Vagina (tissue), 2 donors: ENCODE measurements at regions not wholly inside any gene's neighbourhood (a gene's known extent, or its start where the extent isn't known, plus 50 kb on each side); places are given as distances from the start of the nearest gene placed in this dataset.

ENCODE experiments used
- DNase-seq, 2 donors: peaks; one replicate each; pipeline ENCODE4 v3.0.0-alpha.2; 2017; ENCODE audit errors: extremely low spot score in 2 of 2
- H3K27ac ChIP-seq: fragments of 200-600 bp; sonication (generic); one replicate; pipeline ENCODE4 v1.5.1; 2019
- H3K27me3 ChIP-seq: fragments of 200-600 bp; sonication (generic); one replicate; pipeline ENCODE4 v1.5.1; 2019
- H3K36me3 ChIP-seq, 2 donors: fragments of 200-600 bp; sonication (generic); one replicate each; pipeline ENCODE4 v1.5.1; 2017 to 2019
- H3K4me1 ChIP-seq: fragments of 200-600 bp; sonication (generic); one replicate; pipeline ENCODE4 v1.5.1; 2019
- H3K4me3 ChIP-seq, 2 donors: fragments of 200-600 bp; sonication (generic); 1 replicate in 1 of 2; 2 replicates in 1 of 2; pipeline ENCODE4 v1.5.1; 2016 to 2019
- H3K9me3 ChIP-seq: fragments of 200-600 bp; sonication (generic); one replicate; pipeline ENCODE4 v1.5.1; 2019
- CTCF ChIP-seq, 3 experiments: fragments of 450-650 bp in 2 of 3; fragments of 200-600 bp in 1 of 3; sonication (generic) in 1 of 3; IDR thresholded peaks; one replicate each; pipeline ENCODE4 v1.5.1; 2017 to 2019; ENCODE audit warnings: antibody characterized with exemption in 3 of 3, mild to moderate bottlenecking in 2 of 3, moderate library complexity in 2 of 3
- POLR2A ChIP-seq, 2 donors: fragments of 450-650 bp; IDR thresholded peaks; one replicate each; pipeline ENCODE4 v1.6.1; 2017; ENCODE audit warnings: antibody characterized with exemption in 2 of 2, mild to moderate bottlenecking in 2 of 2, moderate library complexity in 2 of 2
- POLR2AphosphoS5 ChIP-seq, 2 donors: sonication (generic); formaldehyde crosslinking; IDR thresholded peaks; one replicate each; pipeline ENCODE4 v1.9.0; 2017; ENCODE audit warnings: antibody characterized with exemption in 2 of 2, mild to moderate bottlenecking in 2 of 2, low read depth in 1 of 2; ENCODE audit not compliant: insufficient read depth in 1 of 2
- intact Hi-C: fragments of 100-400 bp; cut with DNase I; formaldehyde crosslinking; loops from one replicate; pipeline ENCODE4 v1.15.1; 2023

- intact Hi-C loops = no loop called here
- TF ChIP-seq CTCF (IDR thresholded peaks at IDR 0.05) (no peak), POLR2AphosphoS5 (IDR thresholded peaks at IDR 0.05; ENCODE audit: insufficient read depth in 1 of 2, low read depth in 1 of 2) (no peak), POLR2A (IDR thresholded peaks at IDR 0.05) (no peak)
- no peaks in the 10 kb centered on the region for H3K9me3 ChIP-seq
Measured at GRCh38 chr13:48181482-48182145, 51.4 kb upstream of the ITM2B start.

GRCh38 chr13:48178126-48178525 lies 54.9 kb upstream of the ITM2B start:
- Histone ChIP-seq H3K27me3 (no peaks in the 10 kb centered on the region), H3K9me3 (no peaks in the 10 kb centered on the region), H3K4me3 (no peak overlapping the region), H3K4me1 (no peaks in the 10 kb centered on the region), H3K27ac (no peak overlapping the region), H3K36me3 (no peaks in the 10 kb centered on the region)
- no peak for DNase-seq
- intact Hi-C loops = no loop called here
- TF ChIP-seq POLR2AphosphoS5 (IDR thresholded peaks at IDR 0.05; ENCODE audit: insufficient read depth in 1 of 2, low read depth in 1 of 2) (no peak), POLR2A (IDR thresholded peaks at IDR 0.05) (no peak), CTCF (IDR thresholded peaks at IDR 0.05) (no peak)

More at GRCh38 chr13:48181482-48182145, 51.4 kb upstream of the ITM2B start:
- H3K4me3 ChIP-seq = no peak overlapping the region
- H3K27me3 ChIP-seq = no peaks in the 10 kb centered on the region
- no peaks in the 10 kb centered on the region for H3K4me1 ChIP-seq
- DNase-seq = no peak
- no peaks in the 10 kb centered on the region for H3K36me3 ChIP-seq
- H3K27ac ChIP-seq = no peak overlapping the region

- intact Hi-C loops = loop anchor here (2.0 kb wide), 1 partner anchor 64 kb away; no protein-coding TSS in a partner anchor
- Histone ChIP-seq H3K4me1 (no peaks in the 10 kb centered on the region), H3K27ac (no peak overlapping the region), H3K36me3 (no peaks in the 10 kb centered on the region), H3K9me3 (no peaks in the 10 kb centered on the region), H3K4me3 (no peak overlapping the region), H3K27me3 (no peaks in the 10 kb centered on the region)
- TF ChIP-seq POLR2AphosphoS5 (IDR thresholded peaks at IDR 0.05; ENCODE audit: insufficient read depth in 1 of 2, low read depth in 1 of 2) = no peak
- no peak for TF ChIP-seq CTCF (IDR thresholded peaks at IDR 0.05)
- no peak for TF ChIP-seq POLR2A (IDR thresholded peaks at IDR 0.05)
- DNase-seq = no peak
Measured at GRCh38 chr13:48176781-48177180, 56.2 kb upstream of the ITM2B start.

GRCh38 chr13:48175185-48175584 lies 57.8 kb upstream of the ITM2B start:
- no peak for DNase-seq
- Histone ChIP-seq H3K4me3 (no peak overlapping the region), H3K27ac (no peak overlapping the region), H3K4me1 (no peaks in the 10 kb centered on the region), H3K36me3 (no peaks in the 10 kb centered on the region), H3K27me3 (no peaks in the 10 kb centered on the region), H3K9me3 (no peaks in the 10 kb centered on the region)
- intact Hi-C loops = no loop called here
- no peak for TF ChIP-seq POLR2AphosphoS5 (IDR thresholded peaks at IDR 0.05; ENCODE audit: insufficient read depth in 1 of 2, low read depth in 1 of 2)
- TF ChIP-seq POLR2A (IDR thresholded peaks at IDR 0.05) = no peak
- TF ChIP-seq CTCF (IDR thresholded peaks at IDR 0.05) = no peak

GRCh38 chr13:48167866-48168265 lies 65.1 kb upstream of the ITM2B start:
- Histone ChIP-seq H3K27ac (no peak overlapping the region), H3K4me1 (no peaks in the 10 kb centered on the region), H3K9me3 (no peaks in the 10 kb centered on the region), H3K27me3 (no peaks in the 10 kb centered on the region), H3K36me3 (no peaks in the 10 kb centered on the region), H3K4me3 (no peak overlapping the region)
- no peak for DNase-seq
- TF ChIP-seq POLR2A (IDR thresholded peaks at IDR 0.05) (no peak), CTCF (IDR thresholded peaks at IDR 0.05) (no peak), POLR2AphosphoS5 (IDR thresholded peaks at IDR 0.05; ENCODE audit: insufficient read depth in 1 of 2, low read depth in 1 of 2) (no peak)
- intact Hi-C loops = no loop called here
